ENCODE measurements at regions not wholly inside any gene's neighbourhood (a gene's known extent, or its start where the extent isn't known, plus 50 kb on each side); places are given as distances from the start of the nearest gene placed in this dataset.

DNA sequence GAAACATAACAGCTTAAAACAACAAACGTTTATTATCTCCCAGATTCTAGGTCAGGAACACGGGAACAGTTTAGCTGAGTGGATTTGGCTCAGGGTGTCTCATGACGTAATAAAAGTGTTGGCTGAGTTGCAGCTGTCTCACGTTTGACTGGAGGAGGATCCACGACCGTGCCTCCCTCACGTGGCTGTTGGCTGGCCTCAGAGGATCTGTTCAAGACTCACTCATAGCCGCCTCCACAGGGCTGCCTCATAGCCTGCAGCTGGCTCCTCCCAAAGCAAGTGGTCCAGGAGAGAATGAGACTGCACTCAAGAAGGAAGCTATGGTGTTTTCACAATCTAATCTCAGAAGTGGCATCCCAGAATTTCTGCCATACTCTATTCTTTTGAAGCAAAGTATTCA, 167.1 kb downstream of the RPRM start:
- no peak for TF ChIP-seq CTCF (IDR thresholded peaks at IDR 0.05; ENCODE audit: borderline replicate concordance, extremely low read depth, low read length, poor library complexity, severe bottlenecking)
- no peak for TF ChIP-seq EZH2 (IDR thresholded peaks at IDR 0.05; ENCODE audit: borderline replicate concordance, low read depth, low read length, severe bottlenecking)

Measured in DND-41 (cell line).